Vagina (tissue), 2 donors: ENCODE measurements at regions not wholly inside any gene's neighbourhood (a gene's known extent, or its start where the extent isn't known, plus 50 kb on each side); places are given as distances from the start of the nearest gene placed in this dataset.

Source experiments
- DNase-seq, 2 donors: peaks; one replicate each; pipeline ENCODE4 v3.0.0-alpha.2; 2017; ENCODE audit errors: extremely low spot score in 2 of 2
- H3K27ac ChIP-seq: fragments of 200-600 bp; sonication (generic); one replicate; pipeline ENCODE4 v1.5.1; 2019
- H3K27me3 ChIP-seq: fragments of 200-600 bp; sonication (generic); one replicate; pipeline ENCODE4 v1.5.1; 2019
- H3K36me3 ChIP-seq, 2 donors: fragments of 200-600 bp; sonication (generic); one replicate each; pipeline ENCODE4 v1.5.1; 2017 to 2019
- H3K4me1 ChIP-seq: fragments of 200-600 bp; sonication (generic); one replicate; pipeline ENCODE4 v1.5.1; 2019
- H3K4me3 ChIP-seq, 2 donors: fragments of 200-600 bp; sonication (generic); 1 replicate in 1 of 2; 2 replicates in 1 of 2; pipeline ENCODE4 v1.5.1; 2016 to 2019
- H3K9me3 ChIP-seq: fragments of 200-600 bp; sonication (generic); one replicate; pipeline ENCODE4 v1.5.1; 2019
- CTCF ChIP-seq, 3 experiments: fragments of 450-650 bp in 2 of 3; fragments of 200-600 bp in 1 of 3; sonication (generic) in 1 of 3; IDR thresholded peaks; one replicate each; pipeline ENCODE4 v1.5.1; 2017 to 2019; ENCODE audit warnings: antibody characterized with exemption in 3 of 3, mild to moderate bottlenecking in 2 of 3, moderate library complexity in 2 of 3
- POLR2A ChIP-seq, 2 donors: fragments of 450-650 bp; IDR thresholded peaks; one replicate each; pipeline ENCODE4 v1.6.1; 2017; ENCODE audit warnings: antibody characterized with exemption in 2 of 2, mild to moderate bottlenecking in 2 of 2, moderate library complexity in 2 of 2
- POLR2AphosphoS5 ChIP-seq, 2 donors: sonication (generic); formaldehyde crosslinking; IDR thresholded peaks; one replicate each; pipeline ENCODE4 v1.9.0; 2017; ENCODE audit warnings: antibody characterized with exemption in 2 of 2, mild to moderate bottlenecking in 2 of 2, low read depth in 1 of 2; ENCODE audit not compliant: insufficient read depth in 1 of 2
- intact Hi-C: fragments of 100-400 bp; cut with DNase I; formaldehyde crosslinking; loops from one replicate; pipeline ENCODE4 v1.15.1; 2023

DNA sequence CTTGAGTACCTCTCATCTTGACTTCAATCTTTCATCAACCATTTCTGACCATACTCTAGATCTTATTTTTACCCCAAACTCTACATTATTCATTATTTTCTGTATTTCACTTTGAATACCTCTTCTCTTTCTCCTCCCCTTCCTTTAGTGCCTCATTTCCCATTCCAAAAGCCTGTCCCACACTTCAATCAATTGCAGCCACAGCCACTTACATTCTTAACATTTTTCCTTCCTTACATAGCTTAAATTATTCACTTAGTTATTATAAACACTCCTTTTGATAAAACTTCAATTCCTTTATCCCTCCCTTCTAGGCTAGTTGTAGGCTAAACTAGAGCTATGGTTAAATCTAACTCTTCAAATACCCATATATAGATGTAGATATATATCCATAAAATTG is 344.0 kb downstream of the PRR16 start:
- Histone ChIP-seq H3K4me1 (no peaks in the 10 kb centered on the region), H3K36me3 (no peaks in the 10 kb centered on the region), H3K4me3 (no peak overlapping the region), H3K9me3 (no peaks in the 10 kb centered on the region), H3K27me3 (no peaks in the 10 kb centered on the region), H3K27ac (no peak overlapping the region)
- TF ChIP-seq POLR2AphosphoS5 (IDR thresholded peaks at IDR 0.05; ENCODE audit: insufficient read depth in 1 of 2, low read depth in 1 of 2): no peak
- TF ChIP-seq CTCF (IDR thresholded peaks at IDR 0.05): no peak
- no peak for TF ChIP-seq POLR2A (IDR thresholded peaks at IDR 0.05)
- intact Hi-C loops: no loop called here
- no peak for DNase-seq

DNA sequence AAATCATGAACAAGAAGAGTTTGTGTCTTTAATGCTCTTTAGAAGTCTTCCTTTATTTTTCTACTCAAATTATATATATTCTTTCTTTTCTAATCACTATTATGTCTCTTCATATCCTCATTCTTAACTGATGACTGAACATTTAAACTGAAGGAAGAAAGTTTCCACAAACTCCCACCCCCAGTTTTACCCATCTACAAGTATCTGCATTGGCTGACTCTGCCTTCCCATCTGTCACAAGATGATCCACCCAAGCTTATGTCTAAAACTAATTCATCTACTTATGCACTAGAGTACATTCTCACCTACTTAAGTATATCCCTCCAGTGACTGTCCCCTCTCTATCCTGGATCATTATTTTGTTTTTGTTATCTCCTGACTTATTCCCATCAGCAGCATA is 344.5 kb downstream of the PRR16 start:
- no peaks in the 10 kb centered on the region for H3K4me1 ChIP-seq
- no peaks in the 10 kb centered on the region for H3K27me3 ChIP-seq
- no peaks in the 10 kb centered on the region for H3K9me3 ChIP-seq
- intact Hi-C loops: no loop called here
- TF ChIP-seq CTCF (IDR thresholded peaks at IDR 0.05): no peak
- TF ChIP-seq POLR2AphosphoS5 (IDR thresholded peaks at IDR 0.05; ENCODE audit: insufficient read depth in 1 of 2, low read depth in 1 of 2): no peak
- TF ChIP-seq POLR2A (IDR thresholded peaks at IDR 0.05): no peak
- H3K27ac ChIP-seq: no peak overlapping the region
- no peaks in the 10 kb centered on the region for H3K36me3 ChIP-seq
- DNase-seq: no peak
- no peak overlapping the region for H3K4me3 ChIP-seq

- Histone ChIP-seq H3K36me3 (no peaks in the 10 kb centered on the region), H3K27ac (no peak overlapping the region), H3K4me1 (no peaks in the 10 kb centered on the region), H3K27me3 (no peaks in the 10 kb centered on the region), H3K4me3 (no peak overlapping the region), H3K9me3 (no peaks in the 10 kb centered on the region)
- intact Hi-C loops: no loop called here
- DNase-seq: no peak
- TF ChIP-seq POLR2AphosphoS5 (IDR thresholded peaks at IDR 0.05; ENCODE audit: insufficient read depth in 1 of 2, low read depth in 1 of 2) (no peak), POLR2A (IDR thresholded peaks at IDR 0.05) (no peak), CTCF (IDR thresholded peaks at IDR 0.05) (no peak)
Measured at GRCh38 chr5:120813551-120813950, 349.5 kb downstream of the PRR16 start.

DNA sequence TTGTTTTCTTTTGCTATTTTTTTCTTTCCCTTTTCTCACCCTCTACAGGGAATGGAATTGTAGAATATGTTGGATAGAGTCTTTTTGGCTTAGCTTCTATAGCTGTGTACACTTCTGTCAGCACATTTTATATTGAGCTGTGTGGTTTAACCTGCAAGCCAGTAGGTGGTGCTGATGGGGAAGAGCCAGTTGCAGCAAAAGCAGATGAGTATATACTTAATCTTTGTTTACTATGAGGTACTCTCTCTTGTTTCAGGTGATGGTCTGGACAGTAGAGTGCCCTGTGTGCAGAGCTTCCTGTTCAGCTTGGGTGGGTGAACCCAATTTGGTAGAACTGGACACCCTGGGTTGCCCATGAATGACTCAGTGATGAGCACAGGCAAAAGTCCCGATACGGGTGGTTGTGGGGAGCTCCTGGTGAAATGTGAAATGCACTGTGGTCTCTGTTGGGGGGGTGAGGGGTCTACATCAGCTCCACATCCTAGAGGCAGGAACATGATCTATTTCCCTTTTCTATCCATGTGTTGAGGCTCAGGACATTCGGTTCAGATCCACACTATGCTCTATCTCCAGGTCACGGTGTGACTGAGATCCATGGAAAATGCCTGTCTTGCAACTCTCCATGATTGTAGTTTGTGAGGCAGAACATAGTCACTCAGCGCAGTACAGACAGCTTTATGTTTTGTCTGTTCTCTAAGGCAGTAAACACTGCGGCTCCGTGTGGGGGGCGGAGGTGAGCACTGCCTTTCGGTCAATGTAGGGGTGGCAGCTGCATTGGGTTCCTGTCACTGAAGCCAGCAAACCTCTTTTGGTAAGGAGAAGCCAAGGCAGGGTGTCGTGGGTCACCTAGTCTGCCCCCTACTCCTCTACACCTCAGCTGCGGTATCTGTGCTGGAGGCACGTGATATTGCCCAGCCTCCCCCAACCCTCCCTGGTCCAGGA is 353.2 kb downstream of the PRR16 start:
- no peaks in the 10 kb centered on the region for H3K4me1 ChIP-seq
- no peak overlapping the region for H3K4me3 ChIP-seq
- DNase-seq: no peak
- H3K27ac ChIP-seq: no peak overlapping the region
- no peaks in the 10 kb centered on the region for H3K36me3 ChIP-seq
- H3K9me3 ChIP-seq: no peaks in the 10 kb centered on the region
- intact Hi-C loops: no loop called here
- TF ChIP-seq POLR2A (IDR thresholded peaks at IDR 0.05): no peak
- no peaks in the 10 kb centered on the region for H3K27me3 ChIP-seq

DNA sequence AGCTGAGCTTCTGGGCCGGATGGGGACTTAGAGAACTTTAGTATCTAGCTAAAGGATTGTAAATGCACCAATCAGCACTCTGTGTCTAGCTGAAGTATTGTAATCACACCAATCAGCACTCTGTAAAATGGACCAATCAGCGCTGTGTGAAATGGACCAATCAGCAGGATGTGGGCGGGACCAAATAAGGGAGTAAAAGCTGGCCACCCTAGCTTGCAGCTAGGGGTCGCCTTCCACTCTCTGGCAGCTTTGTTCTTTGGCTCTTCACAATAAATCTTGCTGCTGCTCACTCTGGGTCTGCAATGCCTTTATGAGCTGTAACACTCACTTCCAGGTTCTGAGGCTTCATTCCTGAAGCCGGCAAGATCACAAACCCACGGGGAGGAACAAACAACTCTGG is 354.0 kb downstream of the PRR16 start:
- TF ChIP-seq POLR2AphosphoS5 (IDR thresholded peaks at IDR 0.05; ENCODE audit: insufficient read depth in 1 of 2, low read depth in 1 of 2): no peak
- no peak for TF ChIP-seq CTCF (IDR thresholded peaks at IDR 0.05)
- no peak for TF ChIP-seq POLR2A (IDR thresholded peaks at IDR 0.05)
- intact Hi-C loops: no loop called here
- H3K9me3 ChIP-seq: no peaks in the 10 kb centered on the region
- no peaks in the 10 kb centered on the region for H3K36me3 ChIP-seq
- H3K4me3 ChIP-seq: no peak overlapping the region
- DNase-seq: no peak
- H3K4me1 ChIP-seq: no peaks in the 10 kb centered on the region
- no peaks in the 10 kb centered on the region for H3K27me3 ChIP-seq
- no peak overlapping the region for H3K27ac ChIP-seq
